Stimulated activated CD8-positive, alpha-beta memory T cell treated with anti-CD3 and anti-CD28 coated beads, Interleukin-2, amount 100 ng/mL, for 48 hours (primary cell): ENCODE measurements at regions not wholly inside any gene's neighbourhood (a gene's known extent, or its start where the extent isn't known, plus 50 kb on each side); places are given as distances from the start of the nearest gene placed in this dataset.
A peak's percentile ranks its signal among the peaks of the same experiment; 100 is the strongest.
"Not testable (repeated sequence)": the region's sequence is repeated elsewhere in the genome, so short reads cannot be mapped to it uniquely, and the experiment has no call there.

Experiments used
- DNase-seq, 2 donors: peaks; one replicate each; pipeline ENCODE4 v3.0.0-alpha.2; 2020; ENCODE audit warnings: low read depth in 2 of 2

DNA sequence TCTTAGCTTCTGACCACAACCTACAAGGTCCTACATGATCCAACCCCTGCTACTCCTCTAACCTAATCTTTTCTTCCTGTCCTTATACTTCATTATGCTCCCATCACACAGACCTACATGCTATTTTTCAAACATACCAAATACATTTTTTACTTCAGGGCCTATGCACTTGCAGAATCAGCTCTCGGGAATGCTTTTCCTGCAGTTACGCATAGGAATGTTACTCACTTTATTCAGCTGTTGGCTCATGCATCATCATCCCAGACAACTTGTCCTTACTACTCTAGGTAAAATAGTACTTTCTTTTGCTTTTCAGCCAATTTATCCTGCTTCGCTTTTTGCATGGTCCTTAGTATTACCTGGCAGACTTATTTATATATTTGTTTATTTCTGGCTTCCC is 105.6 kb downstream of the OXSM start:
- no peak for DNase-seq

DNA sequence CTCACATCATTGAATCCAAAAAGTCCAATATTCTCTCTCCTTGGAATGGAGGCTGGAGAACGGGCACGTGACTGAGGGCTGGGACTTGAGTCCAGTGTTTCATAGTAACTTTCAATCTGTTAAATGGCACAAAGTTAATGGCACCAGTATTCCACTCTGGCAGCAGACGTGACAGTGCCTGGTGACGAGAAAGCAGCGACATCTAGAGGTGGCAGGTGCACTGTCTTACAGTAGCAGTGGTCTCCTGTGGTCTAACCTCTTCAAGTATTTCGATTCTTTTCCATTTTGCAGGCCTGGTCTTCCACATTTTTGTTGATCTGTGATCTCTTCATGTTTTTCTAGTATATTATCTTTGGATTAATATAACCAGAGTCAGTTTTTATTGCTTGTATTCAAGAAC is 107.1 kb downstream of the OXSM start:
- no peak for DNase-seq

DNA sequence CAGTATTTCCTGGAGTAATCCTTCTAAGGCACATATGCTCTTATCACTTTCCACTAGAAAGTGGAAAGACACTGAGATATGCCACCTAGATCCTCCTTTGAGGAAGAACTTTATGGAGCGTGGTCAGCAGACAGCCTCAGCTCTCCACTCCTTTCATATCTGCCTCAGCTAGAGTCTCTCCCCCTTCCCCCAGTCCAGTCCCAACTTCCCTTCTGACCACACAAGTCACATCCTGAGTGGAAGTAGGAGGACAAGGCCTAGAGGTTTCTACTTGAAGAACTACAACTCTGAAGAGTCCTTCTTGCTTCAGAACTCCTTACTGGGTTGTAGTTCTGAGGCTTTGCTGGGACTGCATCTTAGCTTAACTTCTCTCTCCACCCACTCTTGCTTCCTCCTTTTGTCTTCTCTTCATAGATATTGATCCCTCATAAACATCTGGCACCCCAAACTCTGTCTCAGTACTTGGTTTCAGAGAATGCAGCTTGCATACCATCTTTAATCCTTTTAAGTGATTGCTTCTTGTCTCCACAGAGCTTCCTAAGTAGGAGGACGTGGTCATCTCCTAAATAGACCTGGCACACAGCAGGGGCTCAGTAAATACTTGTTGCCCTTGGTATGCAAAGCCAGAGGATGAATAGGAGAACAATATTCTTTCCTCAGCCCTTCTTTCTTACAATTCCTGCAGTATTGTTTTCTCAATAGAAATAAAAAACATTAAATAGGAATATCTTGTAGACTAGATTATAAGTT is 109.6 kb downstream of the OXSM start:
- no peak for DNase-seq

DNA sequence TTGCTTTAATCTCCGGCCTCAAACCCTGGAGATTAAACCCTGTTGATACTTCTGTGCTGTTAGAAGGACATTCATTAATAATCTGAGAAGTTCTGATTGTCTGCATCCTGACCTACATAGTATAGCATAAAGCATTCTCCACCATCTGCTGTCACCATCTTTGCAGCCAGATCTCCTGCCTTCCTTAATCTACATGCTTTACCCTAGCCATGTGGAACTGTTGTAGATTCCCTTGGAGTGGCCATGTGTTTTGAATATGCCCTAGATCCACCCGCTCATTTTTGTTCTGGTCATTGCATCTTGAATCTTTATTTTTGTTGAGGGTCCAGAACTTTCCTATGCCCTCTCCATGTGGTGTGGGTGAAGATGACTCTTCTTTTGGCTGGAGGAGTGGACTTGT is 110.3 kb downstream of the OXSM start:
- no peak for DNase-seq

DNA sequence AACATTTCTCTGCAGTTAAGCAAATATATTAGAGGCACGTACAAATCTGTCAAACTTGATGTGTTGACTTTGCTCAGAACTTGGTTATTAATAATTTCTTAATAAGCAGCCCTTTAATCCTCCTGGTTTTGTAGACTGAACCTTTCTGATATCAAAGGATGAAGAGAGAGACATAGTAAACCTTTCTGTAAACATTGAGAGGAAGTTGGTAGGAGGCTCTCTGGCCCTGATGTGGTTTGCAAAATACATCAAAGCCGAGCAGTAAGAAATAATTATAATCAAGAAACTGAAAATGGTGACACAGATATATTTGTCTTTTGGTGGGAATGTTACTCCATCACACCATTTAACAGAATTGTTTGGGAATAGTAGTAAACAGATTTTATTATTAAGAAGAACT is 111.9 kb downstream of the OXSM start:
- DNase-seq, result no peak

- no peak for DNase-seq
Measured at GRCh38 chr3:25902586-25902985, 112.7 kb downstream of the OXSM start.

- DNase-seq, result no peak
Measured at GRCh38 chr3:25903371-25904129, 113.7 kb downstream of the OXSM start.

DNA sequence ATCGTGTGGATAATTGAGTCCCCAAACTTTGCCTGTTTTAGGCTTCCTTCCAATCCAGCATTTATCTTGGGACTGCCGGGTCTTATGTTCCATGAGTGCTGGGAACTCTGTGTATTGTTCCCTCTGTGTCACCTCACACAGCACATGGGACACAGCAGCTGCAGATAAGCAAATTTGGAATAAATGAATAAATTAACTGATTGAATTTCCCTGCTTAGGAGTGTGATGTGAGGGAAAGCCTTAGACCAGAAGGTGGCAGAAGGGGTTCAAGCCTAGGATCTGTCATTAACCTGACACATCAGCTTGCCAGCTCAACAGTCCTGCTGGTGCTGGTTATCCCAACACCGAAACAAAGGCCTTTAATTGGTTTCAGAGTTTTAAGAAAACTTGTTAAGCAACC is 114.3 kb downstream of the OXSM start:
- DNase-seq, result no peak

DNA sequence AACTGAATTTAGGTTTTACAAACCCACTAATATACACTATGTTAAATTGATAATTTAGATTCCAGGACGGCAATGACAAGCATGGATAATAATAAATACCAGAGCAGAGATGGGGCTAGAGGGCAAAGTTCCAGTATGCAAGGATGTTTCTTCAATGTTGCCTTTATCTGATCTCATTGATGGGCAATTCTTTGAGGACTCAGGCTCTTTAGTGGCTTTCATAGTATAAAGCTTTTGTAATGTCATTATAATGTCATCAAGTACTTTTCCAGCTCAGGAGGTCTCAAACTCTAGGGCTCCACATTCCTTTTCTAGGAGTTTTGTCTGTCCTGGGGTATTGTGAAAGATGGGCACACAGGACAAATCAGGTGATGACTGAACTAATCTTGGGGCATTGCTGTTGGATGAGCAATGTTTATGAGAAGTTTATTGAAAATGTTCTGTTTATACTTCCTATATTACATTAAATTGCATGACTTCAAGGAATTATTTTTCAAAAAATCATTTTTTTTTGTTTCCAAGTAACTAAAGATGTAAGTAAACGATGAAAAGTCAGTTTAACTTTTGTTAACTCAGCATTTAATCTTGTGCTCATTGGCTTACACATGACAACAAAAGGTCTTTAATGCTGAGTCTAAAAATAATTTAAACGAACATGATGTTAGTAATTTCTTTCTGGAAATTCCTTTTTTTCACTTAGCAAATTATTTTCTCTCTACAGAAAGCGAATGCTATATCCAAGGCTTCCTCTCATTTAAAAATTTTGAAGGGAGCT is 116.4 kb downstream of the OXSM start:
- no peak for DNase-seq

- DNase-seq, result no peak
Measured at GRCh38 chr3:25907081-25907480, 117.2 kb downstream of the OXSM start.

GRCh38 chr3:25910105-25910504 is 120.2 kb downstream of the OXSM start:
- no peak for DNase-seq

- DNase-seq, result peak; percentile 26 to 50
Measured at GRCh38 chr3:25910997-25911396, 121.1 kb downstream of the OXSM start.

GRCh38 chr3:25911525-25912295 is 121.8 kb downstream of the OXSM start:
- DNase-seq, result no peak

DNA sequence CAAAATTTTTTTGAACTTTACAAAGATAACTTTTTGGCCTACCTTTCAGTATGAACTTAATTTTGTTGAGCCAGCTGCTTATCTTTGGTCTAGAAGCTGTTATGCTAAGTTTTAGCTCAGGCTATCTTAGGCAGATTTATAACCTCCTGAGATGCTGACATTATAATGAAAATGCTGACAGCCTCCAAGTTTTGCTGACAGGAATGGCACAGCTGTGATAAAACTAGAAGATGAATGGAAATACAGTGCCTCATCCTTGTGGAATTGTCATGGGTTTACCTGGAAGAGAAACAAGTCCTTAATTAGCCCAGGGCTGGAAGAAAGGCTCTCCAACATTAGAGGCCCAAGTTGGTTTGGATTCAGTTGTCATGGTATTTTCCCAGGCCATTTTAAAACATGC is 123.3 kb downstream of the OXSM start:
- DNase-seq, result no peak

- DNase-seq, result no peak
Measured at GRCh38 chr3:25915673-25916072, 125.8 kb downstream of the OXSM start.

DNA sequence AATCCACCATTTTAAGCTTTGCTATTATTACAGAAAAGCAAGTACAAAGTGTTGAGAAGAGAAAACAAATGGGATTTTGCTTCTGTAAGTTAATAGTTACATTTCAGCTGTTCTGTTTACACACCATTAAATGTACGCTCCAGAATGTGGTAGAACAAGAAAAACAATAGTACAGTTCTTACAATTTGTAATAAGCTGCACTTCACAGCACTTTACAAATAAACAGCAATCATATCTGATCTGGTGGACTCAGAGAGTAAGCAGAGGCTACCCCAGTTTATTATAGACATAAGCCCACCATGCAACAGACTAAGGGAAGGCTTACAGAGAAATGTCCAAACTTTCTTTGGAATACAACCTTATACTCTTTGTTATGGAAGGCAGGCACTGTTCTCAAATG is 126.4 kb downstream of the OXSM start:
- DNase-seq, result no peak

DNA sequence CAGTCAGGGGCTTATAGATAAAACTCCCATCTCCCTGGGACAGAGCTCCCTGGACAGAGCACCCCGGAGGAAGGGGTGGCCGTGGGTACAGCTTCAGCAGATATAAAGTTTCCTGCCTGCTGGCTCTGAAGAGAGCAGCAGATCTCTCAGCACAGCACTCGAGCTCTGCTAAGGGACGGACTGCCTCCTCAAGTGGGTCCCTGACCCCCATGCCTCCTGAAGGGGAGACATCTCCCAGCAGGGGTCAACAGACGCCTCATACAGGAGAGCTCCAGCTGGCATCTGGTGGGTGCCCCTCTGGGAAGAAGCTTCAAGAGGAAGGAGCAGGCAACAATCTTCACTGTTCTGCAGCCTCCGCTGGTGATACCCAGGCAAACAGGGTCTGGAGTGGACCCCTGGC is 142.1 kb downstream of the OXSM start:
- DNase-seq, result not testable (repeated sequence)

DNA sequence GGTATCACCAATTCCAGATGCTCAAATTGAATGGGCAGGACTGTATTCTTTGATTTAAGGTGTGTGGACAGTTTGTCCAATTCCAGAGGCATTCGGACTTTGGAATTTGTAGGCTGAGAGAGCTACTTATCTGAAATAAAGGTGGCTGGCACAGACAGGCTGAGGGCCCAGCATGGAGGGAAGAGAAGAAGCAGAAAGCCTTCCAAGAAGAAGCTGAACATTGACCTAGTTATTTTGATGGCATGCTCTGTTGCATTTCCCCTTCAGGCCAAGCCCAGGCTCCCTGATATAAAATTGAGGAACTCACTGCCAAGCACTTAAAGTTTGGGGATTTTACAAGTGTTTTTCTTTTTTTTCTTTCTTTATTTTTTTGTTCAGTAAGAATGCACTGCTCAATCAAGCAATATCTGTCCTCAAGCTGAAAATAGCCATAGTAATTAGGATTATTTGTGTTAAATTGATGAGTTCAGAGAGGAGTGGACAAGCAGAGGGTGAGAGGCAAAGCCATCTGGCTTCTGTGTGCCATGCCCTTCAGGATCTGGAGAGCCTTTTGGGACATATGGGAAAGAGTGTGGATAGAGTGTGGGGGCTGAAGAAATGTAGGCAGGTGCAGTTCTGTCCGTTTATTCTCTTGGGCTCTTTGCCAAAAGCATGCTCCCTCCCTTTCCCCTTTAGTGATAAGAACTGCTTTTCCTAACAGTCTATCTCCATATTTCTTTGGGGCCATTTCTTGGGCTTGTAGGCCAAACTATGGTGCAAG is 148.9 kb downstream of the OXSM start:
- no peak for DNase-seq

- DNase-seq, result no peak
Measured at GRCh38 chr3:25940935-25941334, 151.0 kb downstream of the OXSM start.

DNA sequence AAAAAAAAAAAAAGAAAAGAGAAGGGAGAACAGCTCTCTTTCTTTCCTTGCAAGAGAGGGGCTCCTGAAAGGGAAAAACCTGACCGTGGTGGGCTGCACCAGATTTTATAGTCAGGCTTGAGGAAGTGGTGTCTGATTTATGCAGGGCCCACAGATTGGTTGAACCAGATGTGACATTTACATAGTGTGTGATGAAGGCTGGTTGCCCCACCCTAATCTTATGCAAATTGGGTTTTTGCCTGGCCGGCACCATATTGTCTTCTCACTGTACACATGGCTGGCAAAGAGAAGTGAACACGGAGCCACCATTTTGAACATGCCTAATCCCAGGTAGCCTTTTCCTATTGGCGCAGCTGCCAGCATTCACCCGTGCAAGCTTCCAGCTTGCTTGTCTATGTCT is 154.4 kb downstream of the OXSM start:
- no peak for DNase-seq

GRCh38 chr3:25945366-25945765 is 155.5 kb downstream of the OXSM start:
- no peak for DNase-seq
